ENCODE measurements at regions not wholly inside any gene's neighbourhood (a gene's known extent, or its start where the extent isn't known, plus 50 kb on each side); places are given as distances from the start of the nearest gene placed in this dataset.
"Not testable (repeated sequence)": the region's sequence is repeated elsewhere in the genome, so short reads cannot be mapped to it uniquely, and the experiment has no call there.

DNA sequence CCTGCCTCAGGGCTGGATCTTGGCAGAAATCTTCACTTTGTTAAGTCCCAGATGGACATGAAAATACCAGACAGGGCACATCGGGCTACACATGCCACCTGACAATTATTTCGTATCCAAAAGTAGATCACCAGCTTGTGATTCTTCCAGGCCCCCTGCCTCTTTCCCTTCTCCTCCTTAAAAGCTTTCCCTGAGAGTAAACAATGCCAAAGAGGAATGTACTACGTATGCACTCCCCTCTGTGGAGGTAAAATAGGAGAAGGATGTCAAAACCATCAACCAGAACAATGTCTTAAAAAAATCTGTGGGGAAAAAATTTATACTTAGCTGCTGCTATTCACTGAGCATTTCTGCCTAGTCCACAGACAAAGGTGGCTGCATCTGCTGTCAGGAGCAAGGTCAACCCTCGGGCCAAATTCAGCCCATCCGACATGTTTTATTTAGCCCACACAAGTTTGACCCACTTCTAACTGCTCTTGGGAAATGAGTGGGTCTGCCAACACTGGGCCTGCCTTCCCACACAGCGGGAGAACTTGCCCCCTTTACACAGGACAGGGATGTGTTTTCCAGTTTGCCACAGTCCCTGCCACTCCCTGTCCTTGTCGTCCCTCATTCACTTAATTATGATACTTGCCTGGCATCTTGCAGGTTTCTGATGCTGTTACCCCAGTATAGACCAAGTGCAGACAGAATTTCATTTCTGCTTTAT is 74.7 kb upstream of the NBPF26 start:
- DNase-seq (ENCODE audit: low read depth); H3K4me3 ChIP-seq (ENCODE audit: low read depth, low read length): not testable (repeated sequence)

DNA sequence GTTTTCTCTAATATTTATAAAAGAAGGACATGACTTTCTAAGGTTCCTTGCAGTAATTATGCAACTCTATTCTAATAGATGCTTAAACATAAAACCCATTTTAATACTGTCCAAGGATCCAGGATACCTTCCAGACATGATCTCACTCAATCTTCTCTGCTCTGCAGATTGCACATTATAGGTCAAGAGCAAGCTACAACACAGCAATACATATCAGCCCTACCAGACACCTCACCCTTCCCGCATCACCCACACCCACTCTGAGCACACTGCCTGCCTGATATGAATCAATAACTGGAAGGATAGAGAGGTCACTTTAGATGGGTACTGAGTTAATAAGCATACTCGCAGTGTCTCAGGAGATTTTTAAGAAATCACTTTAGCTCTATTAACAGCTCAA is 74.0 kb upstream of the NBPF26 start:
- DNase-seq (ENCODE audit: low read depth); H3K4me3 ChIP-seq (ENCODE audit: low read depth, low read length): not testable (repeated sequence)

DNA sequence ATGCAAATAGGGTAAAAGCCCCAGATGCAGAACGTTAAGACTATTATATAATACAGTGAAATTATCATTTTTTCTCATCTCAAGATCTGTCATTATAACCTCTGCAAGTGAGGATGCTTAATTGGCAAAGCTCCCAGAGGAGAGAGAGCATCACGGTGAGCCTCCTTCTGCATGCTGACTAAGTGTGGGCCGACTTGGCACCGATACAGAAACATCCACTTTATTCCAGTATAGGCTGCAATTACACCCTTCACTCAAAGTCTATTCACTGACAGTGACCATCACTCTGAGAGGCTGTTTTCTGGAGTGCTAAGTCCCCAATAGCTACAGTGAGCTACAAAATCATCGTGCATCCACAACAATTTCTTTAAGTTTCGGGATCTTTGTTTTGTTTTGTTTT is 69.6 kb upstream of the NBPF26 start:
- not testable (repeated sequence) for DNase-seq (ENCODE audit: low read depth); H3K4me3 ChIP-seq (ENCODE audit: low read depth, low read length)

DNA sequence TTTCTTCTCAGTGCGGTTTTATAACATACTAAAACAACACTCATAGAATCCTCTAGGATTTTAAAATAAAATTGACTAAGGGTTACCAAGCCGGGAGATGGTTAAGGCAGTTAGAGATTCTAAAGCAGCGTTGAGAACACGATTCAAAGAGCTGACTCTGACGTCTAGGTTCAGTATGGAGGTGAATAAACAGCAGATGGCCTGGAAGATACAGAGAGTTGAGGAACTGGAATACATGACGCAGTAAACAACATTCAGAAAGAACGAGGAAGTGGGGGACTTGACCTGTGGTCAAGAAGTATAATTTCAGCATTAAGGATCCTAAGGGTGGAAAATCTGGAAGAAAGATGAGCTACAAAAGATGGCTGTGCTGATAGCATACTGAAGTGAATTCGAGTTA is 68.4 kb upstream of the NBPF26 start:
- H3K4me3 ChIP-seq (ENCODE audit: low read depth, low read length); DNase-seq (ENCODE audit: low read depth): not testable (repeated sequence)

DNA sequence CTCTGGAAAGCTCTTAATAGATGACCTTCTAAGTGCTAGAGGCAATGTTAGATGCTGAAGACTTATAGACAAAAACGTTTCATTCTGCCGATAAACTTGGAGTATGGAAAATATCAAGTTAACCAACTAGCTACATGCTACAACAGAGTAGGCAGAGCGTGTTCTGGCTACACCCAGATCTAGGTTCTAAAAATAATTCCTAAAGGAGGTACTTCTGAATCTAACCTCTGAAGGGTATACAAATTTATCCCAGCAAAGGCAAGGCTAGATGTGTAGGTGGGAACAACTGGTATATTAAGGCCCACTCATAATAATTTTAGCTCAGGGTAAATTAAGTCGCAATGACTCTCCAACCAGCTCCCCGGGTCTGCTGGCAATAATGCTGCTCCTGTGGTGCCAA is 67.6 kb upstream of the NBPF26 start:
- DNase-seq (ENCODE audit: low read depth); H3K4me3 ChIP-seq (ENCODE audit: low read depth, low read length): not testable (repeated sequence)

DNA sequence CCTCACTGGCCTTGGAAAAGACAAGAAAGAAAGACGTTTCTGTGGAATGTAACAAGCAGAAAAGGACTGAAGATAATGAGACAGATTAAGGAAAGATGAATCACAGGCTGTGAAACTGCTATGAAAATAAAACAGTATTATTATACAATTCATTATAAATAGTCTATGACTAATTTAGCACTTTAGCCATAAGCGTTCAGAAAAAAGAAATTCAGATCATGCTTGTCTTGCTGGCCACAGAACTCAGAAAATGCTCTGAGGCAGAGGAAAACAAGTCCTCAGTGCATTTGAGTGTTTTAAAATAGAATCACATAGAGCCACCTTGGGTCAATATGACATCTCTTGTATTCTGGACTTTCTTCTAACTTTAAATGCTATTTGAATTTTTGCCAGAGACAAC is 65.9 kb upstream of the NBPF26 start:
- DNase-seq (ENCODE audit: low read depth); H3K4me3 ChIP-seq (ENCODE audit: low read depth, low read length): not testable (repeated sequence)

DNA sequence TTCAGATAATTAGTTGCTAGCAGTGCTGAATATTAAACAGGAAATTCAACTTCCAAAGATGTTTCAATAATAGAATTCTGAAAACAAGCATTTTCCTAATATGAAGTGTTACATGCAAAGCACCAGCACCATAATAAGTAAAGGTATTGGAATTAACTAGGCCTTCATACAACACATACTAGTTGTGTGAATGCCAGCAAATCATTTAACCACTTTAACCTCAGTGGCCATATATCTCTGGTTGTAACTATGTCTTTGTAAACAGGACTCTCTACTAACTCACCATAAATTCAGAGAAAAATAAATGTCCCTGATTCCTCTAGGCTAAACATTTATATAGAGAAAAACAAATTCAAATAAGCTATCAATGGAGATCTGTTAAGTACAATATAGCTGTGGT is 65.1 kb upstream of the NBPF26 start:
- H3K4me3 ChIP-seq (ENCODE audit: low read depth, low read length); DNase-seq (ENCODE audit: low read depth): not testable (repeated sequence)

DNA sequence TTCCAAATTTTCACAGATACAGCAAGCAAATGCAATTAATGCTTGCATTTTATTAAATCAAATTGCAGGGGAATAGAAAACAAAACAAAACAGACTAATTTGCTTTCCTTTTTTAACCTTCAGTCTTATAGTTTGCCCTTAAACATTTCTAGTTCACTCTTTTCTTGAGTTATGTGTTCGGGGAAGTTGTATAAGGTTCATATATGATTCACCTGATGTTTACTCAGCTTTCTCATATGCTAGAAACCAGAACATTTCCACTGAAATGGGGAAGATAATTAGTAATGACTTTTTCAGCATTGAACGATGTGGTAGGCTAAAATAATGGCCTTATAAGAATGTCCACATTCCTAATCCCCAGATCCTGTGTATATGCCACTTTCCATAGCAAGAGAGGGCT is 64.6 kb upstream of the NBPF26 start:
- DNase-seq (ENCODE audit: low read depth); H3K4me3 ChIP-seq (ENCODE audit: low read depth, low read length): not testable (repeated sequence)

DNA sequence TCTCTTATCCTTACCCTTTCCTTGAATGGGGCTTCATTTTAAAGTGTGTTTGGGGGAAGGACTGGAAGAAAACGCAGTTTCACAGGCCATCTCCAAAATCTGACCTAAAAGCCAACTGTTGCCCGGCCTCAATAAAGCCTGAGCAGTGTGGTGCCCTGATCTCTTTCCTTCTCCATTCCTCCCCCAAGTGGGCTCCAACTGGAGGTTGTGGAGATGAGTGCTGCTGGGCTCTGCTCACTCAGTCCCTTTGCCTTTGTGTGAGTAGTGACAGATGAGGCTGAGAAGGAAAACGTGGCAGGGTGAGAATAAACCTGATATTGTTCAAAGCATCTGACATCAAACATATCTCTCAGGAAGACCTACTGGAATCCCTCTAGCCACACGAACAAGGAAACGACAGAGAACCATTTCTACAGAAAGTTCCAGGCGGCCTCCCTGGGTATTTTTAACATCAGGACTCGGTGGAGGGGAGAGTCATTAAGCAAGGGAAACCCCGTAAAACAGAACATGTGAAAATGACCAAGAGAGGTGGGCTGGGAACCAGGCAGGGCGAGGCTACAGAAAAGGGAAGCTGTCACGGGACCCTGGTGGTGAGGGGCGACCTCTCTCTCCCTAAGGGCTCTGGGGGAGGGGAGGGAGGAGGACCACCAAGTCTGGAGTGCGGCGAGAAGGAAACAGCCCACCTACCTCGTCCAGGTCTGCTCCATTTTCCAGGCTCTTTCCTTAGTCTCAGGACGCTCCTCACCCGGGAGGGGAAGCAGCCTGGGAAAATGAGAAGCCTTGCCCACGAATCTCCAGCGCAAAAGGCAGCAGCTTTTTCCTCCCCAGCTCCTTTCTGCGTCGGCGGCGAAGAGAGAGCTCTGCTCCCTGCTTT is 59.1 kb upstream of the NBPF26 start:
- H3K4me3 ChIP-seq (ENCODE audit: low read depth, low read length); DNase-seq (ENCODE audit: low read depth): not testable (repeated sequence)

DNA sequence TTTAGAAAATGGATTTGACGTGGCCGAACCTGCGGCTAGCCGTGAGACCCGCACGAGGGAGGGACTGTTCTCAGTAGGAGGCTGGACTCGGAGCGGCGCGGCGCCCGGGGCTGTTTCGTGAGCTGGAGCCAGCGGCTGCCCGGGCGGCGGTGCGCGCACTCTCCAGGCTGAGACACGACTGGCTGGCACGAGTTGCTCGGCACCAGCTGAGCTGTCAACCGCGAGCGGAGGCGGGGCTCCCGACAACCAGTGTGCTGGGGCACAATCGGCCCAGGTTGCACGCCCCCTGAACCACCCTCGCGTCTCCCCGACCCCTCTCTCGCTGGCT is 58.5 kb upstream of the NBPF26 start:
- H3K4me3 ChIP-seq (ENCODE audit: low read depth, low read length); DNase-seq (ENCODE audit: low read depth): not testable (repeated sequence)

DNA sequence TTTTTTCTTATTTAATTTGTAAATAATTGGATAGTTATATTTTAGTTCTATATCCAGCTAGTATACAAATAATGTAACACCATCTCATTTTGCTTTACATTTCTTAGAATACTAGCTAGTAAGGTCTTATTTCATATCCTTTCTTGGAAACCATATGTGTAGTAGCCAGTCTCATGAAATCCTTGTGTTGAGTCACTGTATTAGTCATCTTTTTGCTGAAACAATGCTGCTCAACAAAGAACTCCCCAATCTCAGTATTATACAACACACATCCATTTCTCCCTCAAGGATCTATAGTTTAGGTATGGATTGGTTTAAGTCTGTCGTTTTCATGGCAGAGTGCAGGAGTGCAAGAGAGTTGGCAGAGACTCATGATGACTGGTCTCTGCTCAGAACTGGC is 55.6 kb upstream of the NBPF26 start:
- not testable (repeated sequence) for H3K4me3 ChIP-seq (ENCODE audit: low read depth, low read length); DNase-seq (ENCODE audit: low read depth)

Measured in LNCaP clone FGC (cell line).